ENCODE measurements at regions not wholly inside any gene's neighbourhood (a gene's known extent, or its start where the extent isn't known, plus 50 kb on each side); places are given as distances from the start of the nearest gene placed in this dataset.

DNA sequence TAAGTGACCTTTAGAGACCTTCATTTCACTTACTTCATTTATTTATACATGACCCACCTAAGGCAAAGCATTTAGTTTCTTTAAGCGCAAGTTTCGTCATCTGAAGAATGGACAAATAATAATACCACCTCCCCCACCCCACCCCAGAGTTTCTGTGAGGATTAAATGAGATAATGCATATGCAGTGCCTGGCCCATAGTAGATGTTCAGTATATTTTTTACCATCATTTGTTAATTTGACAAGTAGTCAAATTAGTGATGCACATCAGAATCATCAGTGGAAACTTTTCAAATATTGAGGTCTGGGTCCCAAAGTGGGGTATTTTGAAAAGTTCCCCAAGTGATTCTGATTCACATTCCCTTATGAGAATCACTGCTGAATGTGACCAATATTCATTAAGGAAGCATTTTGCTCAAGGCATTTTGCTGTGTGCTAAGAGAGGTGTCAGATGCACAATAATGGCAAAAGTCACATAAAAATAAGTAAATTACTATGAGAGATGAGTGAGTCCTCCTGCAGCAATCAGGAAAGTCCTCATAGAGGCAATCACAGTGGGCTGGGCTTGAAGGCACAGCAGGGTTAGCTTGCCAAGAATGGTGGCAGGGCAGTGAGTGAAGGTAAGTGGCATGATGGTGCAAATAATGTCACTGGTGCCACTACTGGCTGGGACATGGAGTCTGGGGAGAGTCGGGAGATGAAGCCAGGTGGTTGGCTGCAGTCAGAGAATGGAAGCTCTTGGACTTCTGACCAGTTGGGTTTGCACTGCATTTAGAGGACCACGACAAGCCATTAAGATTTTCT lies 244.1 kb downstream of the PTEN start:
- Histone ChIP-seq H3K4me3 (ENCODE audit: low read depth, low read length) (no peak overlapping the region), H3K36me3 (ENCODE audit: control insufficient read depth, insufficient read depth, low read length) (no peaks in the 10 kb centered on the region), H3K9me3 (no peaks in the 10 kb centered on the region), H3K27me3 (replicated peaks; ENCODE audit: control insufficient read depth, insufficient read depth, low read length) (no peaks in the 10 kb centered on the region), H3K4me1 (no peaks in the 10 kb centered on the region)
- intact Hi-C loops (cut with micrococcal nuclease; ENCODE audit: unreplicated experiment), result no loop called here
- no peak overlapping the region for H3K4me3 Mint-ChIP-seq (ENCODE audit: unreplicated experiment)
- H3K9me3 Mint-ChIP-seq (ENCODE audit: unreplicated experiment), result no peaks in the 10 kb centered on the region
- CTCF ChIA-PET, result no interaction called here
- no peak for DNase-seq
- no TSS peak for BruUV-seq (replicated peaks)
- TF ChIP-seq, protein P1, sequence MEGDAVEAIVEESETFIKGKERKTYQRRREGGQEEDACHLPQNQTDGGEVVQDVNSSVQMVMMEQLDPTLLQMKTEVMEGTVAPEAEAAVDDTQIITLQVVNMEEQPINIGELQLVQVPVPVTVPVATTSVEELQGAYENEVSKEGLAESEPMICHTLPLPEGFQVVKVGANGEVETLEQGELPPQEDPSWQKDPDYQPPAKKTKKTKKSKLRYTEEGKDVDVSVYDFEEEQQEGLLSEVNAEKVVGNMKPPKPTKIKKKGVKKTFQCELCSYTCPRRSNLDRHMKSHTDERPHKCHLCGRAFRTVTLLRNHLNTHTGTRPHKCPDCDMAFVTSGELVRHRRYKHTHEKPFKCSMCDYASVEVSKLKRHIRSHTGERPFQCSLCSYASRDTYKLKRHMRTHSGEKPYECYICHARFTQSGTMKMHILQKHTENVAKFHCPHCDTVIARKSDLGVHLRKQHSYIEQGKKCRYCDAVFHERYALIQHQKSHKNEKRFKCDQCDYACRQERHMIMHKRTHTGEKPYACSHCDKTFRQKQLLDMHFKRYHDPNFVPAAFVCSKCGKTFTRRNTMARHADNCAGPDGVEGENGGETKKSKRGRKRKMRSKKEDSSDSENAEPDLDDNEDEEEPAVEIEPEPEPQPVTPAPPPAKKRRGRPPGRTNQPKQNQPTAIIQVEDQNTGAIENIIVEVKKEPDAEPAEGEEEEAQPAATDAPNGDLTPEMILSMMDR (IDR thresholded peaks at IDR 0.05; ENCODE audit: insufficient read depth in 1 of 2, low read depth in 1 of 2, low read length in 1 of 2, severe bottlenecking in 1 of 2, unreplicated experiment in 1 of 2), result no peak
- H3K27me3 Mint-ChIP-seq (ENCODE audit: insufficient read depth, unreplicated experiment), result no peaks in the 10 kb centered on the region
- POLR2A ChIA-PET, result no interaction called here
- peaks cover 7% of the 10 kb centered on the region for H3K4me1 Mint-ChIP-seq (ENCODE audit: low read depth, unreplicated experiment)
- H3K27ac Mint-ChIP-seq (ENCODE audit: unreplicated experiment), result no peak overlapping the region
- no peaks in the 10 kb centered on the region for H3K36me3 Mint-ChIP-seq (ENCODE audit: insufficient read depth, unreplicated experiment)

DNA sequence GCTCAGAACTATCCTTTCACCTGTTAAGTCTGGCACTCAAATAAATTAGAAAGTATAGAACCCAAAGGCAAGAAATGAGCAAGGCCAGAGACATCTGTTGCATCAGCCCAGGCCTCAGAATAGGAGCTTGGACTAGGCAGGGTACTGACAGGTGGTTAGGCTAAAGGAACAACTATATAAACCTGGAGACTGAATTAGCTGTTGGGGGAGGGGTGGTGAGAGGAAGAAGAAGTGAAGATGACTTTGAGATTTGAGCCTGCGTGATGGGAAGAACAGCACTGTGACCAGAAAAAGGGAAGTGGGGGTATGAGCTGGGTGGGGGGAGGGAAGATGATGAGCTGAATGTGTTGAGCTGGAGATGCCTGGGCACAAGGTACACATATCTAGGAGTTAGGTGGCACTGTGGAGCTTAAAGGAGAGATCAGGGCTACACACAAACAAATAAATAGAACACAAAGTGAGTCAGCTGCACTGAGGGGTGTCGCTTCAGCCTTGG lies 244.7 kb downstream of the PTEN start:
- no peaks in the 10 kb centered on the region for H3K27me3 ChIP-seq (replicated peaks; ENCODE audit: control insufficient read depth, insufficient read depth, low read length)
- TF ChIP-seq, protein P1 (IDR thresholded peaks at IDR 0.05; ENCODE audit: insufficient read depth in 1 of 2, low read depth in 1 of 2, low read length in 1 of 2, severe bottlenecking in 1 of 2, unreplicated experiment in 1 of 2), result no peak
- Mint-ChIP-seq H3K9me3 (ENCODE audit: unreplicated experiment) (no peaks in the 10 kb centered on the region), H3K27ac (ENCODE audit: unreplicated experiment) (no peak overlapping the region), H3K4me3 (ENCODE audit: unreplicated experiment) (no peak overlapping the region), H3K27me3 (ENCODE audit: insufficient read depth, unreplicated experiment) (no peaks in the 10 kb centered on the region), H3K4me1 (ENCODE audit: low read depth, unreplicated experiment) (peaks cover 7% of the 10 kb centered on the region), H3K36me3 (ENCODE audit: insufficient read depth, unreplicated experiment) (no peaks in the 10 kb centered on the region)
- no peaks in the 10 kb centered on the region for H3K9me3 ChIP-seq
- DNase-seq, result no peak
- BruUV-seq (replicated peaks), result no TSS peak
- no peak overlapping the region for H3K4me3 ChIP-seq (ENCODE audit: low read depth, low read length)
- intact Hi-C loops (cut with micrococcal nuclease; ENCODE audit: unreplicated experiment), result no loop called here
- CTCF ChIA-PET, result no interaction called here
- H3K36me3 ChIP-seq (ENCODE audit: control insufficient read depth, insufficient read depth, low read length), result no peaks in the 10 kb centered on the region
- no peaks in the 10 kb centered on the region for H3K4me1 ChIP-seq
- POLR2A ChIA-PET, result no interaction called here

GRCh38 chr10:88110355-88110754 lies 246.9 kb downstream of the PTEN start:
- no peaks in the 10 kb centered on the region for H3K27me3 Mint-ChIP-seq (ENCODE audit: insufficient read depth, unreplicated experiment)
- H3K4me3 Mint-ChIP-seq (ENCODE audit: unreplicated experiment), result no peak overlapping the region
- no peaks in the 10 kb centered on the region for H3K4me1 ChIP-seq
- H3K4me3 ChIP-seq (ENCODE audit: low read depth, low read length), result no peak overlapping the region
- no peaks in the 10 kb centered on the region for H3K36me3 Mint-ChIP-seq (ENCODE audit: insufficient read depth, unreplicated experiment)
- H3K36me3 ChIP-seq (ENCODE audit: control insufficient read depth, insufficient read depth, low read length), result no peaks in the 10 kb centered on the region
- H3K27ac Mint-ChIP-seq (ENCODE audit: unreplicated experiment), result no peak overlapping the region
- CTCF ChIA-PET, result no interaction called here
- no peaks in the 10 kb centered on the region for H3K9me3 ChIP-seq
- TF ChIP-seq, protein P1 (IDR thresholded peaks at IDR 0.05; ENCODE audit: insufficient read depth in 1 of 2, low read depth in 1 of 2, low read length in 1 of 2, severe bottlenecking in 1 of 2, unreplicated experiment in 1 of 2), result no peak
- no peak for DNase-seq
- H3K27me3 ChIP-seq (replicated peaks; ENCODE audit: control insufficient read depth, insufficient read depth, low read length), result no peaks in the 10 kb centered on the region
- no peaks in the 10 kb centered on the region for H3K9me3 Mint-ChIP-seq (ENCODE audit: unreplicated experiment)
- BruUV-seq (replicated peaks), result no TSS peak
- POLR2A ChIA-PET, result no interaction called here
- intact Hi-C loops (cut with micrococcal nuclease; ENCODE audit: unreplicated experiment), result no loop called here
- H3K4me1 Mint-ChIP-seq (ENCODE audit: low read depth, unreplicated experiment), result peaks cover 13% of the 10 kb centered on the region
